WERI-Rb-1 (cell line): ENCODE measurements at regions not wholly inside any gene's neighbourhood (a gene's known extent, or its start where the extent isn't known, plus 50 kb on each side); places are given as distances from the start of the nearest gene placed in this dataset.

Source experiments
- DNase-seq: peaks from one replicate; pipeline ENCODE4 v3.0.0-alpha.2; 2020
- H3K27ac ChIP-seq: fragments of 250-450 bp; sonication (Bioruptor Pico); 2 replicates; pipeline ENCODE4 v1.5.1; 2020; ENCODE audit warnings: mild to moderate bottlenecking, moderate library complexity
- H3K27me3 ChIP-seq: fragments of 250-450 bp; sonication (Bioruptor Pico); 2 replicates; pipeline ENCODE4 v1.5.1; 2021; ENCODE audit warnings: mild to moderate bottlenecking, low read depth, moderate library complexity; ENCODE audit not compliant: insufficient read depth, severe bottlenecking
- H3K36me3 ChIP-seq: fragments of 250-450 bp; sonication (Bioruptor Pico); 2 replicates; pipeline ENCODE4 v1.5.1; 2020; ENCODE audit warnings: mild to moderate bottlenecking, moderate library complexity
- H3K4me3 ChIP-seq: 2 replicates; pipeline ENCODE4 v1.5.1; 2011; ENCODE audit warnings: low read depth, mild to moderate bottlenecking, control low read depth, low read length
- H3K9me3 ChIP-seq: fragments of 250-450 bp; sonication (Bioruptor Pico); 2 replicates; pipeline ENCODE4 v1.5.1; 2021; ENCODE audit warnings: mild to moderate bottlenecking, moderate library complexity; ENCODE audit not compliant: severe bottlenecking
- TF ChIP-seq, protein P1 (sequence below): IDR thresholded peaks from 2 replicates; pipeline ENCODE4 v1.5.1; 2011; ENCODE audit warnings: low read depth, mild to moderate bottlenecking, control low read depth, inconsistent platforms, low read length

DNA sequence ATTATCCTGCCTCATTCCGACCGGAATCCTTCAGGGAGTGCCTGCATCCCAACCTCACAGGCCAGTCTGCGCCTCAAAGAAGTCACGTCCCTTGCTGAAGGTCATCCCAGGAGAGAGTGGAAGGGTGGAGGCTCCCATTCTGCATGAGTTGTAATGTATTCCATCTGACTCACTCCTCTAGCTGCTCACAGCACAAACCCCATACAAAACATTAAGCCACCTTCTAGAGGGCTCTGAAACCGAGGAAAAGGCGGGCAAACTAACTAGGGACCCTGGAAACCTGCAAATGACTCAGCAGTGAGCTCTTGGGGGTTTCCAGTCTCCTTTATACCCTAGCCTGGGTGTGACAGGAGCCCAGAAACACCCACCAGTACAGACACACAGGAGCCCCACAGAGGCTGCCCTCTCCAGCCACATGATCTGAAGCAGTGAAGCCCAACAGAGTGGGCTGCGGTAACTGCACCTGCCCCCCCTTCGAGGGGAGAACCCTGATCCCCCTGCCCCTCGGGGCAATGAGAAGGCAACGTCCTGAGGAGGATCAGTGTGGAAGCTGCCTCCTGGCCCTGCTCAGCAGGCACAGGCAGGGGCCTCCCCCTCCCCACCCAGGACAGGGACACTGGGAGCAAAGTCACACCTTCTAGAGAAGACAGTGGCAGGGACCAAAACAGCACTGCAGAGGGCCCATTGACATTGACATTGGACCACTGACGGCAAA is 69.3 kb upstream of the SNTG2 start:
- TF ChIP-seq, protein P1, sequence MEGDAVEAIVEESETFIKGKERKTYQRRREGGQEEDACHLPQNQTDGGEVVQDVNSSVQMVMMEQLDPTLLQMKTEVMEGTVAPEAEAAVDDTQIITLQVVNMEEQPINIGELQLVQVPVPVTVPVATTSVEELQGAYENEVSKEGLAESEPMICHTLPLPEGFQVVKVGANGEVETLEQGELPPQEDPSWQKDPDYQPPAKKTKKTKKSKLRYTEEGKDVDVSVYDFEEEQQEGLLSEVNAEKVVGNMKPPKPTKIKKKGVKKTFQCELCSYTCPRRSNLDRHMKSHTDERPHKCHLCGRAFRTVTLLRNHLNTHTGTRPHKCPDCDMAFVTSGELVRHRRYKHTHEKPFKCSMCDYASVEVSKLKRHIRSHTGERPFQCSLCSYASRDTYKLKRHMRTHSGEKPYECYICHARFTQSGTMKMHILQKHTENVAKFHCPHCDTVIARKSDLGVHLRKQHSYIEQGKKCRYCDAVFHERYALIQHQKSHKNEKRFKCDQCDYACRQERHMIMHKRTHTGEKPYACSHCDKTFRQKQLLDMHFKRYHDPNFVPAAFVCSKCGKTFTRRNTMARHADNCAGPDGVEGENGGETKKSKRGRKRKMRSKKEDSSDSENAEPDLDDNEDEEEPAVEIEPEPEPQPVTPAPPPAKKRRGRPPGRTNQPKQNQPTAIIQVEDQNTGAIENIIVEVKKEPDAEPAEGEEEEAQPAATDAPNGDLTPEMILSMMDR, result no peak
- Histone ChIP-seq H3K36me3 (no peaks in the 10 kb centered on the region), H3K4me3 (no peak overlapping the region), H3K27me3 (no peaks in the 10 kb centered on the region), H3K9me3 (peaks cover 2% of the 10 kb centered on the region), H3K27ac (no peak overlapping the region)
- DNase-seq, result no peak

GRCh38 chr2:880201-880970 is 70.3 kb upstream of the SNTG2 start:
- no peak overlapping the region for H3K27ac ChIP-seq
- no peak for DNase-seq
- no peaks in the 10 kb centered on the region for H3K36me3 ChIP-seq
- H3K4me3 ChIP-seq, result no peak overlapping the region
- TF ChIP-seq, protein P1, result no peak
- peaks cover 2% of the 10 kb centered on the region for H3K9me3 ChIP-seq
- no peaks in the 10 kb centered on the region for H3K27me3 ChIP-seq

DNA sequence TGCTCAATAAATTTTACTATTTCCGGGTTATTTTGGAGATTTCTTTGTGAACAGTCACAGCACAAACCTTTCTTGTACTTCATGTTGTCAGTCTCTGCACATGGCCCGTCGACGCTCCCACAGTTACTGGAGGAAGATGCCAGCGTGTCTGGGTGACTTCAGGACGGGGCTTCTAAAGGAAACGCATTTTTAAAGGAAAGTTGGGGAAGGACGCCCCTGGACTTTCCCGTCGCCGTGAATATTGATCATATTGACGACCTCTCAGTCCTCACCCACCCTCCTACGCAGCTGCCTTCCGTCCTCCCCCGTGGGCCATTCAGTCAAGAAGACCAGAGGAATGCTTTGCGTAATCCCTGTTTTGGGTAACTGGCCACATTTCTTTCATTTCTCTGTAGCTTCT is 71.1 kb upstream of the SNTG2 start:
- Histone ChIP-seq H3K27me3 (no peaks in the 10 kb centered on the region), H3K36me3 (no peaks in the 10 kb centered on the region), H3K4me3 (no peak overlapping the region), H3K9me3 (peaks cover 2% of the 10 kb centered on the region), H3K27ac (no peak overlapping the region)
- no peak for DNase-seq
- TF ChIP-seq, protein P1, result no peak

DNA sequence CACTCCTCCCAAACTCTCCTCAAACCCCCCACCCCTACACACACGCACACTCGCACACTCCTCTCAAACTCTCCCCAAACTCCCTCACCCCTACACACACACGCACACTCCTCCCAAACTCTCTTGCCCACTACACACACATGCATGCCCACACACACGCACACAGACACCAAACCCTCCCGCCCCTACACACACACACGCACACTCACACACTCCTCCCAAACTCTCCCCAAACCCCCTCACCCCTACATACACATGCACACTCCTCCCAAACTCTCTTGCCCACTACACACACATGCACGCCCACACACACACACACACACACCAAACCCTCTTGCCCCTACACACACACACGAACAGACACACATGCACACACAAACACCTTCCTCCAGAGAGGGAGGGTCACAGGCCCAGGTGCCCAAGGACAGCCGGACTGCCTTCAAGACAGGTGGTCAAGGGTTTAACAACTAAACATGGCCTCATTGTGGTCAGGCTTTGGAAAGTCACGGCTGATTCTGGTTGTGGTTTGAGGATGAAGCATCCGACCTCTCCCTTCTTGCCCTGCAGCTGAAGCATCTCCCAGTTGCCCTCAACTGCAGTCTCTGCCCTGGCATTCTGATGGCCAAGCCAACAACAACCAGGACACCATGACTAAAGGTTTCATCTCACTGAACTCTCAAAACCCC is 72.3 kb upstream of the SNTG2 start:
- Histone ChIP-seq H3K9me3 (peaks cover 2% of the 10 kb centered on the region), H3K36me3 (no peaks in the 10 kb centered on the region), H3K27ac (no peak overlapping the region), H3K4me3 (no peak overlapping the region), H3K27me3 (no peaks in the 10 kb centered on the region)
- DNase-seq, result no peak
- TF ChIP-seq, protein P1, result no peak

- H3K27ac ChIP-seq, result no peak overlapping the region
- H3K9me3 ChIP-seq, result peaks cover 2% of the 10 kb centered on the region
- TF ChIP-seq, protein P1, result no peak
- no peaks in the 10 kb centered on the region for H3K36me3 ChIP-seq
- no peak for DNase-seq
- H3K27me3 ChIP-seq, result no peaks in the 10 kb centered on the region
- H3K4me3 ChIP-seq, result no peak overlapping the region
Observed at GRCh38 chr2:877747-878146, 72.9 kb upstream of the SNTG2 start.
